ENCODE measurements at regions not wholly inside any gene's neighbourhood (a gene's known extent, or its start where the extent isn't known, plus 50 kb on each side); places are given as distances from the start of the nearest gene placed in this dataset.

DNA sequence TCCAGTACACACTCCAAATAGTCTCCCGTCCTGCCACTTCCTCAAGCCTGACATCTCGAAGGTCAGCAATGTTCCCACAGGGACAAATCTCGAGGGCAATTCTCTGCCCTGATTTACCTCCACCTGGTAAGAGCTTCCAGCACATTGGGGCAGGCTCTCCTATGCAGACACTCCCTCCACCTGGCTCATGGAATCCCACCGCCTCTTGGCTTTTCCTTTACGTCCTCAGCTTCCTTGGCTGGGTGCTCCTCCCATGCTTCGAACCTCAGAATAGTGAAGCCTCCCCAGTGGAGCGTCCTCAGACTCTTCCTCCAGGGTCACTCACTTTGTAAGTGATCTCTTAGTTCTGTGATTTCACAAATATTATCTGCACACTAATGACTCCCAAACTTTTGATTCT lies 205.2 kb upstream of the ECI2 start:
- TF ChIP-seq ARNTL (CRISPR knock-in tag; IDR thresholded peaks at IDR 0.05; ENCODE audit: borderline replicate concordance, low read depth) (no peak), ZNF8 (CRISPR knock-in tag; IDR thresholded peaks at IDR 0.05) (no peak)

All from SK-N-SH treated with all-trans-retinoic acid at 6 μM for 48 hours (cell line).